ENCODE measurements at regions not wholly inside any gene's neighbourhood (a gene's known extent, or its start where the extent isn't known, plus 50 kb on each side); places are given as distances from the start of the nearest gene placed in this dataset.

GRCh38 chr4:23033796-23034195, 341.1 kb downstream of the GBA3 start:
- no peaks in the 10 kb centered on the region for H3K4me1 ChIP-seq (ENCODE audit: control insufficient read depth in 4 of 4, insufficient read depth in 4 of 4, low read length in 3 of 4)
- no peaks in the 10 kb centered on the region for H3K9me3 ChIP-seq (ENCODE audit: control insufficient read depth in 4 of 4, low read length in 3 of 4)
- H3K27me3 ChIP-seq (ENCODE audit: control insufficient read depth in 4 of 4, insufficient read depth in 4 of 4, low read length in 3 of 4), result no peaks in the 10 kb centered on the region
- no peaks in the 10 kb centered on the region for H3K36me3 ChIP-seq (ENCODE audit: control insufficient read depth in 4 of 4, insufficient read depth in 3 of 4, low read depth in 1 of 4, low read length in 3 of 4)
- H3K9ac ChIP-seq (ENCODE audit: low read depth in 1 of 2, low read length in 2 of 2), result no peak overlapping the region
- DNase-seq (ENCODE audit: low spot score), result no peak
- WGBS, result 80% methylated on average over 2 of the region's 2 CpGs
- H3K4me3 ChIP-seq (ENCODE audit: low read depth in 1 of 3, low read length in 3 of 3), result no peak overlapping the region
- TF ChIP-seq JUND (IDR thresholded peaks at IDR 0.05), result no peak
- no peak for TF ChIP-seq CTCF (IDR thresholded peaks at IDR 0.05; ENCODE audit: low read depth, low read length, missing input control)
- TF ChIP-seq TAF1 (conservative IDR thresholded peaks at IDR 0.05), result no peak
- no peak for TF ChIP-seq ATF3 (IDR thresholded peaks at IDR 0.05)
- no peak for TF ChIP-seq FOXA1 (IDR thresholded peaks at IDR 0.05)
- no peak for TF ChIP-seq ZBTB33 (IDR thresholded peaks at IDR 0.05)
- TF ChIP-seq HNF4A (conservative IDR thresholded peaks at IDR 0.05), result no peak
- no peak for TF ChIP-seq MAX (IDR thresholded peaks at IDR 0.05)
- TF ChIP-seq FOXA2 (IDR thresholded peaks at IDR 0.05), result no peak
- no peak for TF ChIP-seq YY1 (IDR thresholded peaks at IDR 0.05)
- TF ChIP-seq EGR1 (IDR thresholded peaks at IDR 0.05; ENCODE audit: low read depth in 2 of 2), result no peak
- TF ChIP-seq NR2F2 (IDR thresholded peaks at IDR 0.05), result no peak
- TF ChIP-seq HNF4G (IDR thresholded peaks at IDR 0.05), result no peak
- TF ChIP-seq SP1 (IDR thresholded peaks at IDR 0.05), result no peak
- no peak for TF ChIP-seq REST (IDR thresholded peaks at IDR 0.05)
- TF ChIP-seq RAD21 (IDR thresholded peaks at IDR 0.05), result no peak
- TF ChIP-seq GABPA (IDR thresholded peaks at IDR 0.05 in 1 of 2, conservative IDR thresholded peaks at IDR 0.05 in 1 of 2), result no peak
- no peak for TF ChIP-seq RXRA (IDR thresholded peaks at IDR 0.05)
- no peak overlapping the region for H3K27ac ChIP-seq (ENCODE audit: low read depth in 1 of 2, low read length in 2 of 2)
